Breast epithelium (tissue), 4 donors: ENCODE measurements at regions not wholly inside any gene's neighbourhood (a gene's known extent, or its start where the extent isn't known, plus 50 kb on each side); places are given as distances from the start of the nearest gene placed in this dataset.

Source experiments
- DNase-seq, 2 donors: peaks; one replicate each; pipeline ENCODE4 v3.0.0-alpha.2; 2019; ENCODE audit warnings: low spot score in 2 of 2
- H3K27ac ChIP-seq, 2 donors: fragments of 200-600 bp; sonication (generic) in 1 of 2; one replicate each; pipeline ENCODE4 v1.5.1; 2016 to 2019; ENCODE audit warnings: mild to moderate bottlenecking in 1 of 2
- H3K27me3 ChIP-seq, 2 donors: fragments of 200-600 bp; sonication (generic) in 1 of 2; one replicate each; pipeline versions ENCODE4 v1.5.1 to v1.6.0; 2017 to 2019; ENCODE audit warnings: control low read depth in 1 of 2, mild to moderate bottlenecking in 1 of 2
- H3K36me3 ChIP-seq: fragments of 200-600 bp; one replicate; pipeline ENCODE4 v1.5.1; 2019
- H3K4me1 ChIP-seq, 2 donors: fragments of 200-600 bp; sonication (generic); one replicate each; pipeline ENCODE4 v1.5.1; 2016 to 2019; ENCODE audit warnings: control low read depth in 1 of 2
- H3K4me3 ChIP-seq, 3 donors: fragments of 200-600 bp; sonication (generic); 1 replicate in 2 of 3; 2 replicates in 1 of 3; pipeline ENCODE4 v1.5.1; 2016 to 2019; ENCODE audit warnings: mild to moderate bottlenecking in 3 of 3, moderate library complexity in 2 of 3
- H3K9me3 ChIP-seq, 2 donors: fragments of 200-600 bp; sonication (generic) in 1 of 2; one replicate each; pipeline ENCODE4 v1.5.1; 2016 to 2019; ENCODE audit warnings: control low read depth in 1 of 2
- POLR2A ChIP-seq: fragments of 450-650 bp; IDR thresholded peaks from one replicate; pipeline ENCODE4 v1.6.1; 2016; ENCODE audit warnings: antibody characterized with exemption, mild to moderate bottlenecking, moderate library complexity
- POLR2AphosphoS5 ChIP-seq, 3 donors: sonication (generic); formaldehyde crosslinking; IDR thresholded peaks; one replicate each; pipeline ENCODE4 v1.6.1; 2017; ENCODE audit warnings: antibody characterized with exemption in 3 of 3
- intact Hi-C: fragments of 100-400 bp; cut with DNase I; formaldehyde crosslinking; loops from one replicate; pipeline ENCODE4 v1.15.1; 2023; ENCODE audit warnings: low total_unique reads
- TF ChIP-seq, protein P1 (sequence below), 3 donors: fragments of 450-650 bp; IDR thresholded peaks; one replicate each; pipeline ENCODE4 v1.5.1; 2016 to 2017; ENCODE audit warnings: antibody characterized with exemption in 3 of 3, mild to moderate bottlenecking in 3 of 3, moderate library complexity in 3 of 3

DNA sequence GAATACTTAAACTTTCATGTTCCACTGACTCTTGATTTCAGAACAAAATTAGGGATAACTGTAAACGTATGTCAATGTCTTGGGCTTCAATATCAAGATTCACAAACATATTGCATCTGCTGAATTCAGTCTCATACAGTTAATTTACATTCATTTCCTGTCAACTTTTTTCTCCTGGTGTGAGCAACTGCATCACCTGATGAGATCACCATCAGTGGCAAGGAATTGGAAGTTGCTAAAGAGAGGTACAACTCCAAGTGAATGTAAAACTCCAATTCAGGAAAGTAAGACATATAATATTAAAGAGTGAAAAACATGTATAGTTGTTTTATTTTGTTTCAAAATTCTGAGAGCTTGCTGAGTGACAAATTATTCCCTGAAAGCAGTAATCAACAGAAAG is 1336.2 kb upstream of the C9orf72 start:
- Histone ChIP-seq H3K36me3 (no peaks in the 10 kb centered on the region), H3K4me1 (no peaks in the 10 kb centered on the region), H3K27me3 (no peaks in the 10 kb centered on the region), H3K27ac (no peak overlapping the region), H3K9me3 (no peaks in the 10 kb centered on the region), H3K4me3 (no peak overlapping the region)
- no peak for TF ChIP-seq POLR2AphosphoS5 (IDR thresholded peaks at IDR 0.05)
- TF ChIP-seq, protein P1, sequence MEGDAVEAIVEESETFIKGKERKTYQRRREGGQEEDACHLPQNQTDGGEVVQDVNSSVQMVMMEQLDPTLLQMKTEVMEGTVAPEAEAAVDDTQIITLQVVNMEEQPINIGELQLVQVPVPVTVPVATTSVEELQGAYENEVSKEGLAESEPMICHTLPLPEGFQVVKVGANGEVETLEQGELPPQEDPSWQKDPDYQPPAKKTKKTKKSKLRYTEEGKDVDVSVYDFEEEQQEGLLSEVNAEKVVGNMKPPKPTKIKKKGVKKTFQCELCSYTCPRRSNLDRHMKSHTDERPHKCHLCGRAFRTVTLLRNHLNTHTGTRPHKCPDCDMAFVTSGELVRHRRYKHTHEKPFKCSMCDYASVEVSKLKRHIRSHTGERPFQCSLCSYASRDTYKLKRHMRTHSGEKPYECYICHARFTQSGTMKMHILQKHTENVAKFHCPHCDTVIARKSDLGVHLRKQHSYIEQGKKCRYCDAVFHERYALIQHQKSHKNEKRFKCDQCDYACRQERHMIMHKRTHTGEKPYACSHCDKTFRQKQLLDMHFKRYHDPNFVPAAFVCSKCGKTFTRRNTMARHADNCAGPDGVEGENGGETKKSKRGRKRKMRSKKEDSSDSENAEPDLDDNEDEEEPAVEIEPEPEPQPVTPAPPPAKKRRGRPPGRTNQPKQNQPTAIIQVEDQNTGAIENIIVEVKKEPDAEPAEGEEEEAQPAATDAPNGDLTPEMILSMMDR (IDR thresholded peaks at IDR 0.05), result no peak
- TF ChIP-seq POLR2A, result no peak
- intact Hi-C loops, result loop anchor here (10.0 kb wide), 1 partner anchor 565 kb away; no protein-coding TSS in a partner anchor
- DNase-seq, result no peak

DNA sequence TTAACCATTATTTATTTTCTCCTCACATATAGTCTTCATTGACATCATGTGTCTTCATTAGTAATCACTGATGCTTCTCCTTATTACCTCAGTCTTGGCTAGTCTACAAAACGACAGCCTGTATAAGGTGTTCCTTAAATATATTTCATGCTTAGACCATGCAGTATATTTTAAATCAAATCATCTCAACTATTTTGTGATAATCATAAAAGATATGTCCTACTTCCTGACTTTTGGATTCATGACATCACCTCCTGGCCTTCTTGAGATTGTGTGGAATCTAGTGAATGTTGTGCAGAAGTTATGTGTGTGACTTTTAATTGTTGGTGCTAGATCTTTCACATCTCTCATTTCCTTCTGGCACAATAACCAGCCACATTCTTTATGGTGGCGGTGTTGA is 1339.3 kb upstream of the C9orf72 start:
- no peak overlapping the region for H3K4me3 ChIP-seq
- DNase-seq, result no peak
- no peaks in the 10 kb centered on the region for H3K9me3 ChIP-seq
- intact Hi-C loops, result no loop called here
- H3K36me3 ChIP-seq, result no peaks in the 10 kb centered on the region
- TF ChIP-seq, protein P1 (IDR thresholded peaks at IDR 0.05), result no peak
- TF ChIP-seq POLR2A (no peak), POLR2AphosphoS5 (IDR thresholded peaks at IDR 0.05) (no peak)
- no peaks in the 10 kb centered on the region for H3K4me1 ChIP-seq
- no peaks in the 10 kb centered on the region for H3K27me3 ChIP-seq
- no peak overlapping the region for H3K27ac ChIP-seq

DNA sequence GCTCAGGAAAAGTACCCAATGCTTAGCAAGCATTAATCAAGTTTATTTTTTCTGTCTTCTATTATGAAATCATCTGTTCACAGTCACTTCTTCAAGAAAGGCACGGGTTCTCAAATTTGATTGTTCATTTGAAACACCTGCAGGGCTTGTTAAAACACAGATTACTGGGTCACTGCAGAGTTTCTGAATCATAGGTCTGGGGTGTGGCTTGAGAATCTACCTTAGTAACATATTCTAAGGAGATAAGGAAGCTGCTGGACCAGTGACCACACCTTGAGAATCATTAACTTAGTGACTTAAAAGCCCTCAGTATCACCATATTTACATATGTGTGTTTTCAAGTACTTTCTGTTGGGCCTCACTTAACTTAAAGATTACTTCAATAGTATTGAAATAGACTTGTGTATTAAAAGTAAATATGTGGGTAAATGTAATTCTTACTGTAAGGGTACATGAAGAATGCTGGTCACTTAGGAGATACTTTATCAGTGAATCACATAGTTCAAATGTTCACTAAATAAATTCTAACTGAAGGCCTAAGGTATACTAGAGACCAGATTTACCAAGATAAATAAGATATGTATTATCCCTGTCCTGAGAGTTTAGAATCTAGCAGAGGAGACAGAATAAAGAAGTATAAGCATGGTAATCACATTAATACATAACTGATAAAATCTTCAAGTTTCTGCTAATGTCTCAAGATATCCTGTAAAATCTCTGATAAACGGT is 1342.1 kb upstream of the C9orf72 start:
- H3K4me3 ChIP-seq, result no peak overlapping the region
- no peak for TF ChIP-seq POLR2A
- no peak for TF ChIP-seq POLR2AphosphoS5 (IDR thresholded peaks at IDR 0.05)
- TF ChIP-seq, protein P1 (IDR thresholded peaks at IDR 0.05), result no peak
- H3K27ac ChIP-seq, result no peak overlapping the region
- H3K9me3 ChIP-seq, result no peaks in the 10 kb centered on the region
- no peaks in the 10 kb centered on the region for H3K27me3 ChIP-seq
- H3K36me3 ChIP-seq, result no peaks in the 10 kb centered on the region
- H3K4me1 ChIP-seq, result no peaks in the 10 kb centered on the region
- no peak for DNase-seq
- intact Hi-C loops, result no loop called here

DNA sequence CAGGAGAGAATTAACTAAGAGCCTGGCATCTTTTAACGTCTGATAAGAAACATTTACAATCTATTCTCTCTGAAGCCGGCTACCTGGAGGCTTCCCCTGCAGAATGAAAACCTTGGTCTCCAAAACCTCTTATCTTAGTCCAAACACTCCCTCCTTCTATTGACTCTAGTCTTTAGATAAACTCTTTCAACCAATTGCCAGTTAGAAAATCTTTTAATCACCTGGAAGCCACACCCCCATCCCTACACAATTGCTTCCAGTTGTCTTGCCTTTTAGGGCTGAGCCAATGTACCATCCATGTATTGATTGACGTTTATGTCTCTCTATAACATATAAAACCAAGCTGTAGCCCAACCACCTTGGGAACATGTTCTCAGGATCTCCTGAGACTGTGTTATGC is 1343.1 kb upstream of the C9orf72 start:
- Histone ChIP-seq H3K27me3 (no peaks in the 10 kb centered on the region), H3K4me1 (no peaks in the 10 kb centered on the region), H3K27ac (no peak overlapping the region), H3K4me3 (no peak overlapping the region), H3K36me3 (no peaks in the 10 kb centered on the region), H3K9me3 (no peaks in the 10 kb centered on the region)
- DNase-seq, result no peak
- intact Hi-C loops, result no loop called here
- TF ChIP-seq POLR2AphosphoS5 (IDR thresholded peaks at IDR 0.05) (no peak), POLR2A (no peak)
- TF ChIP-seq, protein P1 (IDR thresholded peaks at IDR 0.05), result no peak

DNA sequence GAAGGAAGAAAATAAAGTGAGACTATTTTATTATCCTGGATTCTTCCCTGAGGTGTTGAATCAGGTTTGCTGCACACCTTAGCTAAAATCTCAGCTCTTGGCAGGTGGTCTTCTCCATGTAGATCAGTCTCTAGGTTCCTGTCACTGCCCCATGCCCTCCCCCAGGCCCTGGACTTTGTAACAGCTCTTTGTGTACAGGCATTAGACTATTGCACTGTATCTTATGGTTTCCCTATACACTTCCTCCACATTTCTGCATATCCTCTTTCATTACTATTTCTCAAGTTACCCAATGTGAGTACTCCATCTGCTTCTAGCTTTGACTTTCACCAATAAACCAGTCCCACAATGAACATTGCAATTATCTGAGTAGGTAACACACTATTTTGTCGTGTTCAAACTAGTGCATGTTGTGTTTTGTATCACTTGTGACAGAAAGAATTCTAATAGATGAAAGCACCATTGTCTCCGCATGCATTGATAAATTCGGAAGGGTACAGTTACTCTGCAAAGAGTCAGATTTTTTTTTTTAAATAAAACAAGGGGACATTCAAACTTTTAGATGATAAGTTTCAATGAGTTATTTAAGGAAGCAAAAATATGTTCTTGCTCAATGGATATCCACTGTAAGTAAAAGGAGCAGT is 1348.7 kb upstream of the C9orf72 start:
- no peaks in the 10 kb centered on the region for H3K36me3 ChIP-seq
- H3K4me1 ChIP-seq, result no peaks in the 10 kb centered on the region
- no peaks in the 10 kb centered on the region for H3K27me3 ChIP-seq
- intact Hi-C loops, result no loop called here
- H3K27ac ChIP-seq, result no peak overlapping the region
- DNase-seq, result no peak
- TF ChIP-seq POLR2A (no peak), POLR2AphosphoS5 (IDR thresholded peaks at IDR 0.05) (no peak)
- TF ChIP-seq, protein P1 (IDR thresholded peaks at IDR 0.05), result no peak
- H3K9me3 ChIP-seq, result no peaks in the 10 kb centered on the region
- H3K4me3 ChIP-seq, result no peak overlapping the region
